AG09319 (cell line): ENCODE measurements at regions not wholly inside any gene's neighbourhood (a gene's known extent, or its start where the extent isn't known, plus 50 kb on each side); places are given as distances from the start of the nearest gene placed in this dataset.

ENCODE experiments used
- DNase-seq: peaks from one replicate; pipeline ENCODE4 v3.0.0-alpha.2; 2010; ENCODE audit warnings: low read depth; ENCODE audit errors: extremely low read depth
- TF ChIP-seq, protein P1 (sequence below): IDR thresholded peaks from 2 replicates; pipeline ENCODE4 v1.5.1; 2011; ENCODE audit warnings: low read depth, mild to moderate bottlenecking, inconsistent platforms, low read length, moderate library complexity

DNA sequence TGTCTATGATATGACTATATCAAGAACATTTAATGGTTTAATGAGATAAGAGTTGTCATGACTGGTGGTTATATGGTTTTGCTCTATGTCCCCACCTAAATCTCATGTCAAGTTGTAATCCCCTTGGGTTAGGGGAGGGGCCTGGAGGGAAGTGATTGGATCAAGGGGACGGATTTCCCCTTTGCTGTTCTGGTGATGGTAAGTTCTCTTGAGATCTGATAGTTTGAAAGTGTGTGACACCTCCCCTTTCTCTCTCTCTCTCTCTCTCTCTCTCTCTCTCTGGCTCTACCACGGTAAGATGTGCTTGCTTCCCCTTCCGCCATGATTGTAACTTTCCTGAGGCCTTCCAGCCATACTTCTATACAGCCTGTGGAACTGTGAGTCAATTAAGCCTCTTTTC, 803.4 kb downstream of the TRIML1 start:
- TF ChIP-seq, protein P1, sequence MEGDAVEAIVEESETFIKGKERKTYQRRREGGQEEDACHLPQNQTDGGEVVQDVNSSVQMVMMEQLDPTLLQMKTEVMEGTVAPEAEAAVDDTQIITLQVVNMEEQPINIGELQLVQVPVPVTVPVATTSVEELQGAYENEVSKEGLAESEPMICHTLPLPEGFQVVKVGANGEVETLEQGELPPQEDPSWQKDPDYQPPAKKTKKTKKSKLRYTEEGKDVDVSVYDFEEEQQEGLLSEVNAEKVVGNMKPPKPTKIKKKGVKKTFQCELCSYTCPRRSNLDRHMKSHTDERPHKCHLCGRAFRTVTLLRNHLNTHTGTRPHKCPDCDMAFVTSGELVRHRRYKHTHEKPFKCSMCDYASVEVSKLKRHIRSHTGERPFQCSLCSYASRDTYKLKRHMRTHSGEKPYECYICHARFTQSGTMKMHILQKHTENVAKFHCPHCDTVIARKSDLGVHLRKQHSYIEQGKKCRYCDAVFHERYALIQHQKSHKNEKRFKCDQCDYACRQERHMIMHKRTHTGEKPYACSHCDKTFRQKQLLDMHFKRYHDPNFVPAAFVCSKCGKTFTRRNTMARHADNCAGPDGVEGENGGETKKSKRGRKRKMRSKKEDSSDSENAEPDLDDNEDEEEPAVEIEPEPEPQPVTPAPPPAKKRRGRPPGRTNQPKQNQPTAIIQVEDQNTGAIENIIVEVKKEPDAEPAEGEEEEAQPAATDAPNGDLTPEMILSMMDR: no peak
- no peak for DNase-seq

DNA sequence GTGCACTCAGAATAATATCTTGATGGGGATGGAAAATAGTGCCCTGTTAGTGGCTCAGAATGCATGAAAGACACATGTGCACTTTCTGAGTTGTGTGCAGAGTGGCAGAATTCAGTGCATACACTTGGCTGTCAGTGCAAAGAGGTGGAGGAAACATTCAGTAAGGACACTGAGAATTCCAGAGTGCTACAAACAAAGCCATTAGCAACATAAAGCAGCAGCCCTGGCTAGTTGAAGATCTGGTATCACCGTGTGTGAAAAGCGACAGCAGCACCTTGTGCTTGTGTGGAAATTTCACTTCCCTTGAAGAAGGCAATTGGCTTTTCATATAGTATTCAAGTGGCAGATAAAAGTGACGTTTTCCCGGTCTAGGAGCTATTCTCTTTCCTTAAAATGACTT, 810.4 kb downstream of the TRIML1 start:
- TF ChIP-seq, protein P1: no peak
- DNase-seq: no peak

DNA sequence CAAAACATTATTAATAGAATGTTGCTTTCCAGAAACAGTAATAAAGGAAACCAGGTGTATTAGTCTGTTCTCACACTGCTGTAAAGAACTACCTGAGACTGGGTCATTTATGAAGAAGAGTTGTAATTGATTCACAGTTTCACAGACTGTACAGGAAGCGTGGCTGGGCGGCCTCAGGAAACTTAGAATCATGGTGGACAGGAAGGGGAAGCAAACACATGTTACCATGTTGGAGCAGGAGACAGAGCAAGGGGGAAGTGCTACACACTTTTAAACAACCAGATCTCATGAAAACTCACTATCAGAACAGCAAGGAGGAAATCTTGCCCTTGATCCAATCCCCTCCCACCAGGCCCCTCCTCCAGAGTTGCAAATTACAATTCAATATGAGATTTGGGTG, 815.8 kb downstream of the TRIML1 start:
- no peak for DNase-seq
- TF ChIP-seq, protein P1: no peak

DNA sequence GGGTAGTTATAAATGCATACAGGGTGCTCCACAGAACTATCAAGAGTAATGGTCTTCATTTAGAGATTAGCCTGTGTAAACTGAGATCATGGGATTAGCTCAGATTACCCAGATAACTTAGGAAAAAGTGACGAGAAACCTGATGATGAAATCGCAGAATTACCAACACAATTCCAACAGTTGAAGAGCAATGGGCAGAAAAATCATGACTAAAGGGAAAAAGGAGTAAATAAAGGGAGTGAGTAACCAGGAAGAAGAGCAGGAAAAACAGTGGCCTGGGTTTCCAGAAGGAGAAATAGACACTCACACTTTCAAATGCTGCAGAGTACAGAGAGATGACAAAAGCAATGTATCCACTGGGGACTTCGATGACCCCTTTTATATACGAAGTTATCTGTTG, 817.3 kb downstream of the TRIML1 start:
- TF ChIP-seq, protein P1: no peak
- DNase-seq: no peak

DNA sequence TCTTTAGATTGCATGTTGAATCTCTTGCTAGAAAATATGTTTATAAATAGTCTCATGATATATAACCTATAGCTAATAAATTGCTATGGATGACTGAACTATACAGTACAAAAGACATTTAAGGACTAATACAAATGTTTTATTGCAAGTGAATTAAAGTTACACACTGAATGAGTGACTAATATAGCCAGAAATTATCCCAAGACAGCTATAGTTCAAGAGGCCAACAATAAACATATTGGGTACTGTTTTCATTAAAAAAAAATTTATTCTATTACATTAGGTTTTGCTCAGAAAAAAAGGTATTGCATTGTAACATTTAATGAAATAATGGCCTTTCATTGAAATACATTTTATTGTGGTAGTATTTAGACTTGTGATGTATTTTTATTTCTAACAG, 819.1 kb downstream of the TRIML1 start:
- no peak for DNase-seq
- TF ChIP-seq, protein P1: no peak

DNA sequence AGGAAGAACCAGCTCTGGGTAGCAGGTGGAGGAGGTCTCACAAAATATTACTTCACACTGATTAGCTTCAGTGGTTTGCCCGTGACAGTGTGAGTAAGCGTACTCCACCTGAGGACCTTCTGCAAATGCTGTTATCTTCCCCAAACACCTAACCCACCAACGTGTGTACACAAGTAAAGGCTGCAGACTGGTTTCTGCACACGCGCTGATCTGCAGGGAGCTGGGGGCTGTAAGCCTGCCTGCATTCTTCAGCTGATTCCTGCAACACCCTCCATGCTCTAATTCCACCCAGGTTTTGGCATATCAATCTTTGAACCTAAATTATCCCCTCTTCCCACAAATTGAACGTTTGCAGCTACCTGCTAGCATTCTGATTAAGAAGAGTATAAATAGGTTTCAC, 820.2 kb downstream of the TRIML1 start:
- DNase-seq: no peak
- TF ChIP-seq, protein P1: no peak

DNA sequence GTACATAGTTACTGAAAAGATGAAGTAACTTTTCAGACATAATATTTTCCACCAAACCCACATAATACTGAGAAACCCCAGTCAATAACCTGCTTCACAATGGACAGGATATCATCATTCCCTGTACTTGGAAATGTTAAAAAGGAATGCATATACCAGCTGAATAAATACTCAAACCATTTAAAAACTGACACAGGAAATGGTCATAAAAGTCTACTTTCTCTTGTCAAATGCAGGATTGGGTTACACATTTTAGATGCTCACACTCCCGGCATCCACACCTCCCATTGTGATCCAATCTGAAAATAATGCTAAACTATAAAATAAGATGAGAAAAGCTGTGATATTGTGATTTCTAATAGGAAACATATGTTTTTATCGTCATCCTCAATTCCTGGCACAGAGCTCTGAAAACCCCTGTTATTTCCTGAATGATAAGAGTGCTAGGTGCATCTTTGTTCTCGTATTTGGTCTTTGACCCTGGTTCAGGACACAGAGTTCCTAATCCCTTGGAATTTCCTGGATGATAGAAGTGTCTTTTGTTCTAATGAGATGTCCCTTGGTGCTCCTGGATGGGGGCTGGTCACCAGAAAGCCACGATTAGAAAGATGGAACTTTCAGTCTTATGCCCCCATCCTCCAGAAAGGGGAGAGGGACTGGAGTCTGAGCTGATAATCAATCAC, 821.3 kb downstream of the TRIML1 start:
- DNase-seq: no peak
- TF ChIP-seq, protein P1: no peak
